ENCODE measurements at regions not wholly inside any gene's neighbourhood (a gene's known extent, or its start where the extent isn't known, plus 50 kb on each side); places are given as distances from the start of the nearest gene placed in this dataset.

DNA sequence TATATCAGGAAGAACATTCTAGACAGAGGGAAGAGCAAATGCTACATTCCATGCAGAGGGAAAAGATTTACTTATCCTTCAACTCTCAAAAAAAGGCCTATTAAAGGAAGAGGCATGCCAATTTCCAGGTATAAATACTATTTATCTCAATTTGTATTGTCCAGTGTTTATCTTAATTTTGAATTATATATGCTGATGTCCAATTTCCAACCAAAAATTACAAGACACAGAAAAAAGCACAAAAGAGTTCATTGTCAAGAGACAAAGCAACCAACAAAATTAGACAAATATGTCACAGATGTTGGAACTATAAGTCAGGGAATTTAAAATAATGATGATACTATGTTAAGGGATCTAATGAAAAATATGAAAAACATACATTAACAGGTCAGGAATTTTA lies 286.6 kb upstream of the SFSWAP start:
- FAIRE-seq = no peak
- no peaks in the 10 kb centered on the region for H4K20me1 ChIP-seq (replicated peaks in 1 of 2; ENCODE audit: control insufficient read depth in 1 of 2, insufficient read depth in 2 of 2, low read length in 2 of 2)
- no peak overlapping the region for H2BK12ac ChIP-seq (ENCODE audit: low read depth, low read length)
- no peak overlapping the region for H3K14ac ChIP-seq (ENCODE audit: insufficient read length)
- H3K23me2 ChIP-seq (ENCODE audit: low read depth, low read length) = no peaks in the 10 kb centered on the region; the same call in 1 of the 2 replicates
- H2BK15ac ChIP-seq (ENCODE audit: low read length) = no peak overlapping the region
- no peak overlapping the region for H2BK120ac ChIP-seq (replicated peaks; ENCODE audit: low read depth, low read length)
- H3K79me2 ChIP-seq (ENCODE audit: control insufficient read depth in 1 of 2, insufficient read depth in 2 of 2, low read length in 2 of 2) = no peaks in the 10 kb centered on the region
- H3K9ac ChIP-seq (replicated peaks in 1 of 4; ENCODE audit: extremely low read depth in 1 of 4, low read depth in 3 of 4, low read length in 3 of 4) = no peak overlapping the region
- no peak overlapping the region for H3K23ac ChIP-seq (ENCODE audit: insufficient read length)
- H3K79me1 ChIP-seq (ENCODE audit: low read depth, low read length) = no peaks in the 10 kb centered on the region
- no peaks in the 10 kb centered on the region for H3K36me3 ChIP-seq (ENCODE audit: control insufficient read depth in 2 of 4, insufficient read depth in 4 of 4, low read length in 3 of 4)
- TF ChIP-seq POU5F1 (IDR thresholded peaks at IDR 0.05; ENCODE audit: low read depth, low read length) (no peak), RFX5 (IDR thresholded peaks at IDR 0.05; ENCODE audit: borderline replicate concordance, low read depth, low read length) (no peak), JUN (IDR thresholded peaks at IDR 0.05; ENCODE audit: low read depth, low read length) (no peak), KDM5A (IDR thresholded peaks at IDR 0.05; ENCODE audit: low read length) (no peak), CREB1 (IDR thresholded peaks at IDR 0.05) (no peak), TAF7 (optimal IDR thresholded peaks at IDR 0.05; ENCODE audit: borderline replicate concordance, low read depth, low read length) (no peak), CHD1 (IDR thresholded peaks at IDR 0.05; ENCODE audit: low read depth, low read length) (no peak)
- H4K8ac ChIP-seq (ENCODE audit: extremely low read depth, insufficient read depth, low read length) = no peak overlapping the region
- H4K5ac ChIP-seq (ENCODE audit: insufficient read length, low read depth, low read length) = no peak overlapping the region
- H3K56ac ChIP-seq (replicated peaks; ENCODE audit: insufficient read length, low read depth, low read length) = no peak overlapping the region
- H2BK5ac ChIP-seq (ENCODE audit: low read depth, low read length) = no peak overlapping the region
- peaks cover 0 to 9% of the 10 kb centered on the region in 2 experiments; a peak in 1 of 4 replicates for H3K9me3 ChIP-seq (ENCODE audit: insufficient read depth in 2 of 2, low read depth in 1 of 2, low read length in 1 of 2)
- ChIA-PET POLR2A (ENCODE audit: partially characterized antibody) (no interaction called here), CTCF (ENCODE audit: partially characterized antibody) (no interaction called here)
- H2AK5ac ChIP-seq (ENCODE audit: low read depth, low read length) = no peak overlapping the region
- DNase-seq (ENCODE audit: low read depth in 1 of 2, low spot score in 2 of 2) = no peak
- H3K27ac ChIP-seq (ENCODE audit: low read depth, low read length) = no peak overlapping the region
- H4K91ac ChIP-seq (replicated peaks; ENCODE audit: insufficient read length, low read length) = no peak overlapping the region
- no peak overlapping the region for H3K18ac ChIP-seq (ENCODE audit: extremely low read depth, low read length)
- H3K27me3 ChIP-seq (replicated peaks in 1 of 4; ENCODE audit: control insufficient read depth in 3 of 4, extremely low read depth in 1 of 4, insufficient read depth in 3 of 4, low read length in 3 of 4) = peaks cover 0 to 4% (median 0%) of the 10 kb centered on the region in 4 experiments; a peak in 2 of 7 replicates
- H2AFZ ChIP-seq (ENCODE audit: low read length) = no peak overlapping the region
- H3K4me1 ChIP-seq (replicated peaks in 1 of 4; ENCODE audit: control insufficient read depth in 3 of 4, insufficient read depth in 4 of 4, low read length in 3 of 4) = peaks cover 0 to 5% (median under 1%) of the 10 kb centered on the region in 4 experiments; a peak in 2 of 7 replicates
- H3K4me2 ChIP-seq (ENCODE audit: insufficient read depth in 1 of 2, low read depth in 2 of 2, low read length in 2 of 2) = no peak overlapping the region
- H3K4ac ChIP-seq (replicated peaks; ENCODE audit: insufficient read length, low read depth, low read length) = no peak overlapping the region
- no peak overlapping the region for H3K4me3 ChIP-seq (ENCODE audit: extremely low read depth in 1 of 4, insufficient read depth in 2 of 4, low read depth in 3 of 4, low read length in 4 of 4)
- no peak overlapping the region for H2BK20ac ChIP-seq (ENCODE audit: low read length)

All from H1 (cell line).